AG09319 (cell line): ENCODE measurements at regions not wholly inside any gene's neighbourhood (a gene's known extent, or its start where the extent isn't known, plus 50 kb on each side); places are given as distances from the start of the nearest gene placed in this dataset.

Experiments
- DNase-seq: peaks from one replicate; pipeline ENCODE4 v3.0.0-alpha.2; 2010; ENCODE audit warnings: low read depth; ENCODE audit errors: extremely low read depth
- TF ChIP-seq, protein P1 (sequence below): IDR thresholded peaks from 2 replicates; pipeline ENCODE4 v1.5.1; 2011; ENCODE audit warnings: low read depth, mild to moderate bottlenecking, inconsistent platforms, low read length, moderate library complexity

DNA sequence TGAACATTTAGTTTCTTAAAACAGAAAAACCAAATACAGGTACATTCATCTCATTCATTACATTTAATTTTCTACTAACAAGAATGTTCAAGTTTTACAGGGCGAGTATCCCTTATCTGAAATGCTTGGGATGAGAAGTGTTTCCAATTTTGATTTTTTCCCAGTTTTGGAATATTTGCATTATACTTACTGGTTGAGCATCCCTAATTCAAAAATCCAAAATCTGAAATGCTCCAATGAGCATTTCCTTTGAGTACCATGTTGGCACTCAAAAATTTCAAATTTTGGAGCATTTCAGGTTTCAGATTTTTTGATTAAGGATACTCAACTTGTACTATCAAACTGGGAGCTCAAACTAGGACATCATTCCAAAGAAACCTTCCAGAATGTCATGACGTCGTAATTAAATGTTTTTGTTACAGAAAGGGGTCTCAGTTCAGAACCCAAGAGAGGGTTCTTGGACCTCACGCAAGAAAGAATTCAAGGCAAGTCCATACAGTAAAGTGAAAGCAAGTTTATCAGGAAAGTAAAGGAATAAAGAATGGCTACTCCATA is 90.8 kb upstream of the PIK3CG start:
- TF ChIP-seq, protein P1, sequence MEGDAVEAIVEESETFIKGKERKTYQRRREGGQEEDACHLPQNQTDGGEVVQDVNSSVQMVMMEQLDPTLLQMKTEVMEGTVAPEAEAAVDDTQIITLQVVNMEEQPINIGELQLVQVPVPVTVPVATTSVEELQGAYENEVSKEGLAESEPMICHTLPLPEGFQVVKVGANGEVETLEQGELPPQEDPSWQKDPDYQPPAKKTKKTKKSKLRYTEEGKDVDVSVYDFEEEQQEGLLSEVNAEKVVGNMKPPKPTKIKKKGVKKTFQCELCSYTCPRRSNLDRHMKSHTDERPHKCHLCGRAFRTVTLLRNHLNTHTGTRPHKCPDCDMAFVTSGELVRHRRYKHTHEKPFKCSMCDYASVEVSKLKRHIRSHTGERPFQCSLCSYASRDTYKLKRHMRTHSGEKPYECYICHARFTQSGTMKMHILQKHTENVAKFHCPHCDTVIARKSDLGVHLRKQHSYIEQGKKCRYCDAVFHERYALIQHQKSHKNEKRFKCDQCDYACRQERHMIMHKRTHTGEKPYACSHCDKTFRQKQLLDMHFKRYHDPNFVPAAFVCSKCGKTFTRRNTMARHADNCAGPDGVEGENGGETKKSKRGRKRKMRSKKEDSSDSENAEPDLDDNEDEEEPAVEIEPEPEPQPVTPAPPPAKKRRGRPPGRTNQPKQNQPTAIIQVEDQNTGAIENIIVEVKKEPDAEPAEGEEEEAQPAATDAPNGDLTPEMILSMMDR: no peak
- no peak for DNase-seq

DNA sequence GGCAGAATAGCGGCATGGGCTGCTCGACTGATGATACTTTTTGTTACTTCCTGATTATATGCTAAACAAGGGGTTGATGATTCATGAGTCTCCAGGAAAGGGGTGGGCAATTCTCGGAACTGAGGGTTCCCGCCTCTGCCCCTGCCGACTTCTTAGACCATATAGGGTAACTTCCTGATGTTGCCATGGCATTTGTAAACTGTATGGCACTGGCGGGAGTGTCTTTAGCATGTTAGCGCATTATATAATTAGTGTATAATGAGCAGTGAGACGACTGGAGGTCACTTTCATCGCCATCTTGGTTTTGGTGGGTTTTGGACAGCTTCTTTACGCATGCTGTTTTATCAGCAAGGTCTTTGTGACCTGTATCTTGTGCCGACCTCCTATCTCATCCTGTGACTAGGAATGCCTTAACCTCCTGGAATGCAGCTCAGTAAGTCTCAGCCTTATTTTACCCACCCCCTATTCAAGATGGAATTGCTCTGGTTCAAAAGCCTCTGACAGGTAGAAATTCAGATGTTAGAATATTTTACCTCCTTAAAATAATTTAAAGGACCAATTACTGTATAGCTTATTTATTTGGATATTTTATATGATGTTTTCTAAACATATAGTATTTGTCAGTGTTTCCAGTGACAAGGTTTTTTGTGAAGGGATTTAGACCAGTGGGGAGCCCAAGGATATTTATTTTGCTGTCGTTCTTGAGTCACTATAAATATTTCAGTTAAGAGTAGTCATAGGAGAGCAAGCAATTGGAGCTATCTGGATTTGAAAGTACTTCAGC is 90.1 kb upstream of the PIK3CG start:
- TF ChIP-seq, protein P1: no peak
- DNase-seq: no peak

DNA sequence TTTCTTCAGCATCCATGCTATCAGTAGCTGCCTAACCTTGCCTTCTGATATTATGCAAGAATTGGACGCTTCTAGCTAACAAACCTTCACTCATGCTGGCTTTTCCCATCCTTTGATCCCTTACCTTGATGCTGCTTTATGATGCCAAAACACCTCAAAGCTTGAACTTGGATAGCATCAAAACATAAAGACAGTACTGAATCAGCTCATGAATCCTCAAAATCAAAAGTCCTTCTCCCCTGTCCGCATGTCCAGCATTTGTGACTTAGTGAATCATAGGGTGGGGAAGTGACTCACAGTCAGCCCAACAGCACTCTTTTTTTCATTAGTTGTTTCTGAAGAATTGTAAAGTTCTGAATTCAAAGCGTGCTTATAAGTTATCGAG is 89.5 kb upstream of the PIK3CG start:
- DNase-seq: no peak
- TF ChIP-seq, protein P1: no peak

DNA sequence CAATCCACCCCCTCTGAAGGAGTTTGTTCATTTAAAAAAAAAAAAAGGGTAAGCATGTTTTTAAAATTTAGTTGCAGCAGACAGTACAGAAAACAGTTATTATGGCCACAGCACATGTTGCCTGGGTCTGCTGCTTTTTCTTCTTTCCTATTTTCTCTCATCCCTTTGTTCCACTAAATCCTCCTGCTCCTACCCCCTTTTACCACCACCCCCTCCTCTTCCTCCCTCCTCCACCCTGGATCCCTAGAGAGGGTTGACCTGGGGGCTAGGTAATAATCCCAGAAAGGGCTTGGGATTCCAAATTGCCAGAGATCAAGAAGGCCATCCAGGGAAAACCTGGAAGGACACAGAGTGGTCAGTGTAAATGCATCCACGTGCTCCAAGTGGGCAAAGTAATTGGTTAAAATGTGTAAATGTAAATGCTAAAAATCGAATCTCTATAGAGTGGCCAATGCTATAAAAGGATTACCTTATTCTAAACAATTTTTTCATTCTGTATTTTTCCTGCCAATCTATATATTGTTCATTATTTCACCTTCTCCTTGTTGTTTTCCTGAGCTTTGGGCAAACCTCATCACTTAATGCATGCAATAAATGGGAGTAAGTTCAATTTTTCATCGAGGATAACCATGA is 89.0 kb upstream of the PIK3CG start:
- TF ChIP-seq, protein P1: no peak

DNA sequence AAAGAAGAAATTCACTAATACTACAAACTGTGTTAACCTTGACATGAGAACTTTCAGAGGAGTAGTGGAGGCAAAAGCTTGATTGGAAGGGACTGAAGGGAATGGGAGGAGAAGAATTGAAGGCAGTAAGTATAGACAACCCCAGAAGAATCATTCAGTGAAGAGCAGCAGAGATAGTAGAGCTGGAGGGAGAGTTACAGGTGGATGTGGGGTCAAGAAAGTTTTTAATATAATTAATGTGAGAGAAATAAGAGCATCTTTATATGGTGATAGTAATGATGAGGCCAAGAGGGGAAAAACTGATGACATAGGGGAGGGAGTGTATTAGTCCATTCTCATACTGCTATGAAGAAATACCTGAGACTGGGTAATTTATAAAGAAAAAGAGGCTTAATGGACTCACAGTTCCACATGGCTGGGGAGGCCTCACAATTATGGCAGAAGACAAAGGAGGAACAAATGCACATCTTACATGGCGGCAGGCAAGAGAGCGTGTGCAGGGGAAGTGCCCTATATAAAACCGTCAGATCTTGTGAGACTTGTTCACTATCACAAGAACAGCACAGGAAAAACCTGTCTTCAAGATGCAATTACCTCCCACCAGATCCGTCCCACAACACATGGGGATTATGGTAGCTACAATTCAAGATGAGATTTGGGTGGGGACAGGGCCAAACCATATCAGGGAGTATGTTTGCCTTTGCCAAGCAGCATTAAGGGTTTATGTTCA is 88.3 kb upstream of the PIK3CG start:
- no peak for DNase-seq
- TF ChIP-seq, protein P1: no peak

More for the DNA sequence above, 89.0 kb upstream of the PIK3CG start:
- DNase-seq: no peak

DNA sequence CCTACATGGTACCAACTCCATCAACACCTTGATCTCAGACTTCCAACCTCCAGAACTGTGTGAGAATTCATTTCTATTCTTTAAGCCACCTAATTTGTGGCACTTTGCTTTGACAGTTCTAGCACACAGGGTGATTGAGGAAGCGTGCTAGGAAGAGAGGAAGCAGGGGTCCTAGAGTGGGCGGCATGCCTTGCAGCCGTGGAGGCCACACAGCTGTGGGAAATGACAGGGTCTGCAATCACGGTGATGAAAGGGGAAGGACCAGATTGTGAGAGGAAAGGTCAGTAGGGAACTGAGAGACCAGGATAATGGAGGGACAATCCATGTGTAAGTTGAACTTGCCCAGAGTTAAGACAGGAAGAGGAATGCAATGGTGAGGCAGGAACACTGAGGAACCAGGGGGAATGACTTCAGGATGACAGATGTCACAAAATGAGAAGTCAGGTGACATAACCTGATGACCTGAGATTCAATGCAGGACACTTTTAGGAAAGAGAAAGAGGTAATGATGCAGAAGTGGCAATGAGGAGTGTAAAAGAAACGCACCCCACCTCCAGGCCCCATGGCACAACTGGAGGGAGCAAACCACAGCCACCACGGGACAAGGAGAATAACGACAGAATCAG is 87.3 kb upstream of the PIK3CG start:
- no peak for DNase-seq
- TF ChIP-seq, protein P1: no peak
